HG03439 (cell line): ENCODE measurements at regions not wholly inside any gene's neighbourhood (a gene's known extent, or its start where the extent isn't known, plus 50 kb on each side); places are given as distances from the start of the nearest gene placed in this dataset.
A peak's percentile ranks its signal among the peaks of the same experiment; 100 is the strongest.
"Not testable (repeated sequence)": the region's sequence is repeated elsewhere in the genome, so short reads cannot be mapped to it uniquely, and the experiment has no call there.

Experiments
- ATAC-seq: cut with Tn5 transposase; IDR thresholded peaks from one replicate; pipeline ENCODE4 v1.9.1; 2021; ENCODE audit warnings: mild to moderate bottlenecking, moderate library complexity; ENCODE audit not compliant: unreplicated experiment

- ATAC-seq: no peak
These were observed 74.6 kb downstream of the TRIM42 start for GRCh38 chr3:140752499-140752898.

- ATAC-seq: no peak
These were observed 76.2 kb downstream of the TRIM42 start for GRCh38 chr3:140753865-140754754.

- ATAC-seq: no peak
These were observed 77.1 kb downstream of the TRIM42 start for GRCh38 chr3:140754936-140755335.

GRCh38 chr3:140756240-140757016, 78.6 kb downstream of the TRIM42 start:
- ATAC-seq: peak; percentile 55

GRCh38 chr3:140758791-140759444, 81.1 kb downstream of the TRIM42 start:
- ATAC-seq: no peak

- no peak for ATAC-seq
These were observed 82.6 kb downstream of the TRIM42 start for GRCh38 chr3:140760324-140761075.

GRCh38 chr3:140761076-140761639, 83.3 kb downstream of the TRIM42 start:
- no peak for ATAC-seq

- no peak for ATAC-seq
These were observed 84.9 kb downstream of the TRIM42 start for GRCh38 chr3:140762746-140763145.

GRCh38 chr3:140763532-140763931, 85.7 kb downstream of the TRIM42 start:
- no peak for ATAC-seq

GRCh38 chr3:140765246-140765645, 87.4 kb downstream of the TRIM42 start:
- no peak for ATAC-seq

- no peak for ATAC-seq
These were observed 88.6 kb downstream of the TRIM42 start for GRCh38 chr3:140766465-140766864.

- ATAC-seq: no peak
These were observed 89.7 kb downstream of the TRIM42 start for GRCh38 chr3:140767566-140767965.

- ATAC-seq: no peak
These were observed 91.1 kb downstream of the TRIM42 start for GRCh38 chr3:140768941-140769340.

GRCh38 chr3:140769951-140770350, 92.1 kb downstream of the TRIM42 start:
- ATAC-seq: no peak

GRCh38 chr3:140770977-140771667, 93.3 kb downstream of the TRIM42 start:
- no peak for ATAC-seq

GRCh38 chr3:140777631-140778233, 99.9 kb downstream of the TRIM42 start:
- ATAC-seq: no peak

- no peak for ATAC-seq
These were observed 113.5 kb downstream of the TRIM42 start for GRCh38 chr3:140791368-140791767.

- ATAC-seq: no peak
These were observed 116.6 kb downstream of the TRIM42 start for GRCh38 chr3:140794507-140794906.

GRCh38 chr3:140802898-140803297, 125.0 kb downstream of the TRIM42 start:
- ATAC-seq: not testable (repeated sequence)
